HepG2 (cell line): ENCODE measurements at regions not wholly inside any gene's neighbourhood (a gene's known extent, or its start where the extent isn't known, plus 50 kb on each side); places are given as distances from the start of the nearest gene placed in this dataset.
A peak's percentile ranks its signal among the peaks of the same experiment; 100 is the strongest.

Experiments used
- AFF4 ChIP-seq: sonication (generic); formaldehyde crosslinking; IDR thresholded peaks from 2 replicates; pipeline ENCODE4 v1.4.0; 2020; ENCODE audit warnings: missing genetic modification reagents
- ATM ChIP-seq: fragments of 450-650 bp; IDR thresholded peaks from 2 replicates; pipeline ENCODE4 v1.7.1; 2017; ENCODE audit warnings: mild to moderate bottlenecking, borderline replicate concordance
- DZIP1 ChIP-seq: sonication (generic); formaldehyde crosslinking; IDR thresholded peaks from 2 replicates; pipeline ENCODE4 v1.5.0; 2020; ENCODE audit warnings: mild to moderate bottlenecking, missing genetic modification reagents
- FIP1L1 ChIP-seq: fragments of 200-400 bp; formaldehyde crosslinking; IDR thresholded peaks from 2 replicates; pipeline ENCODE4 v1.6.1; 2018; ENCODE audit warnings: low read depth, mild to moderate bottlenecking, low read length, moderate library complexity, borderline replicate concordance; ENCODE audit not compliant: insufficient read depth
- GLI4 ChIP-seq: sonication (generic); formaldehyde crosslinking; IDR thresholded peaks from 2 replicates; pipeline ENCODE4 v1.5.1; 2020; ENCODE audit warnings: missing genetic modification reagents, mild to moderate bottlenecking, moderate library complexity, borderline replicate concordance
- KDM6A ChIP-seq: IDR thresholded peaks from 2 replicates; pipeline ENCODE4 v1.6.1; 2016; ENCODE audit warnings: low read depth
- MXD4 ChIP-seq: IDR thresholded peaks from 2 replicates; pipeline ENCODE4 v1.6.1; 2016; ENCODE audit warnings: mild to moderate bottlenecking, missing biosample characterization, missing genetic modification reagents
- NFATC3 ChIP-seq: sonication (generic); formaldehyde crosslinking; IDR thresholded peaks from 2 replicates; pipeline ENCODE4 v1.5.1; 2020; ENCODE audit warnings: mild to moderate bottlenecking, missing genetic modification reagents
- NR0B2 ChIP-seq: sonication (generic); formaldehyde crosslinking; IDR thresholded peaks from 2 replicates; pipeline ENCODE4 v1.4.0; 2020; ENCODE audit warnings: mild to moderate bottlenecking, missing genetic modification reagents
- PLRG1 ChIP-seq: fragments of 450-650 bp; conservative IDR thresholded peaks from 2 replicates; pipeline ENCODE4 v1.6.1; 2016
- RBAK ChIP-seq: sonication (generic); formaldehyde crosslinking; IDR thresholded peaks from 2 replicates; pipeline ENCODE4 v1.5.1; 2020; ENCODE audit warnings: mild to moderate bottlenecking, missing genetic modification reagents
- REPIN1 ChIP-seq: sonication (generic); formaldehyde crosslinking; IDR thresholded peaks from 2 replicates; pipeline ENCODE4 v1.8.0; 2022; ENCODE audit warnings: missing genetic modification reagents, low read depth, mild to moderate bottlenecking, borderline replicate concordance
- SNAPC5 ChIP-seq: sonication (generic); formaldehyde crosslinking; IDR thresholded peaks from 2 replicates; pipeline ENCODE4 v1.8.1; 2023; ENCODE audit warnings: mild to moderate bottlenecking, missing genetic modification reagents, borderline replicate concordance
- SUZ12 ChIP-seq: fragments of 150-350 bp; IDR thresholded peaks from 2 replicates; pipeline ENCODE4 v1.6.1; 2014; ENCODE audit warnings: low read depth, low read length
- TCF7 ChIP-seq: sonication (generic); IDR thresholded peaks from 2 replicates; pipeline ENCODE4 v1.6.1; 2016; ENCODE audit warnings: antibody characterized with exemption, low read depth
- TEAD2 ChIP-seq: sonication (generic); formaldehyde crosslinking; IDR thresholded peaks from 2 replicates; pipeline ENCODE4 v1.9.0; 2021; ENCODE audit warnings: missing genetic modification reagents
- ZFP36L2 ChIP-seq: sonication (generic); formaldehyde crosslinking; IDR thresholded peaks from 2 replicates; pipeline ENCODE4 v1.4.0; 2020; ENCODE audit warnings: missing genetic modification reagents
- ZMYM2 ChIP-seq: sonication (generic); formaldehyde crosslinking; IDR thresholded peaks from 2 replicates; pipeline ENCODE4 v1.8.0; 2022; ENCODE audit warnings: mild to moderate bottlenecking, missing genetic modification reagents
- ZNF530 ChIP-seq: sonication (generic); formaldehyde crosslinking; IDR thresholded peaks from 2 replicates; pipeline ENCODE4 v1.5.0; 2020; ENCODE audit warnings: low read depth, mild to moderate bottlenecking, missing genetic modification reagents
- ZNF569 ChIP-seq: sonication (generic); formaldehyde crosslinking; IDR thresholded peaks from 2 replicates; pipeline ENCODE4 v1.5.0; 2020; ENCODE audit warnings: mild to moderate bottlenecking, missing genetic modification reagents, moderate library complexity, borderline replicate concordance
- ZNF572 ChIP-seq: sonication (generic); formaldehyde crosslinking; IDR thresholded peaks from 2 replicates; pipeline ENCODE4 v1.5.1; 2020; ENCODE audit warnings: mild to moderate bottlenecking, missing genetic modification reagents
- ZSCAN29 ChIP-seq: sonication (generic); formaldehyde crosslinking; conservative IDR thresholded peaks from 2 replicates; pipeline ENCODE4 v1.4.0; 2020; ENCODE audit warnings: mild to moderate bottlenecking, missing genetic modification reagents

GRCh38 chr20:50456452-50457324, 53.5 kb upstream of the PTPN1 start (continued):
- TF ChIP-seq DZIP1 (CRISPR knock-in tag) (no peak), SUZ12 (no peak), GLI4 (CRISPR knock-in tag) (no peak), TCF7 (no peak), MXD4 (CRISPR knock-in tag) (no peak), NR0B2 (no peak), RBAK (no peak), ZMYM2 (CRISPR knock-in tag) (peak; percentile 89), ATM (no peak), ZNF530 (CRISPR knock-in tag) (no peak), AFF4 (CRISPR knock-in tag) (no peak), PLRG1 (no peak), SNAPC5 (no peak), KDM6A (no peak), TEAD2 (no peak), ZSCAN29 (CRISPR knock-in tag) (no peak), ZNF572 (peak; percentile 36; the same call in 1 of the 2 replicates), REPIN1 (CRISPR knock-in tag) (no peak), NFATC3 (no peak), ZNF569 (CRISPR knock-in tag) (no peak), ZFP36L2 (no peak), FIP1L1 (no peak)
